ENCODE measurements at regions not wholly inside any gene's neighbourhood (a gene's known extent, or its start where the extent isn't known, plus 50 kb on each side); places are given as distances from the start of the nearest gene placed in this dataset.

- DNase-seq (ENCODE audit: low spot score) = no peak
- TF ChIP-seq, protein P1, sequence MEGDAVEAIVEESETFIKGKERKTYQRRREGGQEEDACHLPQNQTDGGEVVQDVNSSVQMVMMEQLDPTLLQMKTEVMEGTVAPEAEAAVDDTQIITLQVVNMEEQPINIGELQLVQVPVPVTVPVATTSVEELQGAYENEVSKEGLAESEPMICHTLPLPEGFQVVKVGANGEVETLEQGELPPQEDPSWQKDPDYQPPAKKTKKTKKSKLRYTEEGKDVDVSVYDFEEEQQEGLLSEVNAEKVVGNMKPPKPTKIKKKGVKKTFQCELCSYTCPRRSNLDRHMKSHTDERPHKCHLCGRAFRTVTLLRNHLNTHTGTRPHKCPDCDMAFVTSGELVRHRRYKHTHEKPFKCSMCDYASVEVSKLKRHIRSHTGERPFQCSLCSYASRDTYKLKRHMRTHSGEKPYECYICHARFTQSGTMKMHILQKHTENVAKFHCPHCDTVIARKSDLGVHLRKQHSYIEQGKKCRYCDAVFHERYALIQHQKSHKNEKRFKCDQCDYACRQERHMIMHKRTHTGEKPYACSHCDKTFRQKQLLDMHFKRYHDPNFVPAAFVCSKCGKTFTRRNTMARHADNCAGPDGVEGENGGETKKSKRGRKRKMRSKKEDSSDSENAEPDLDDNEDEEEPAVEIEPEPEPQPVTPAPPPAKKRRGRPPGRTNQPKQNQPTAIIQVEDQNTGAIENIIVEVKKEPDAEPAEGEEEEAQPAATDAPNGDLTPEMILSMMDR (IDR thresholded peaks at IDR 0.05; ENCODE audit: borderline replicate concordance, control extremely low read depth, extremely low read depth, insufficient read depth, missing control alignments) = no peak
- in situ Hi-C loops (cut with MboI; ENCODE audit: low sequenced_read_pairs, unreplicated experiment) = no loop called here
Measured at GRCh38 chr4:160969925-160970324, 1193.9 kb downstream of the FSTL5 start.

- TF ChIP-seq, protein P1 (IDR thresholded peaks at IDR 0.05; ENCODE audit: borderline replicate concordance, control extremely low read depth, extremely low read depth, insufficient read depth, missing control alignments) = no peak
- in situ Hi-C loops (cut with MboI; ENCODE audit: low sequenced_read_pairs, unreplicated experiment) = no loop called here
- no peak for DNase-seq (ENCODE audit: low spot score)
Measured at GRCh38 chr4:160980091-160980490, 1183.7 kb downstream of the FSTL5 start.

- DNase-seq (ENCODE audit: low spot score) = no peak
- TF ChIP-seq, protein P1 (IDR thresholded peaks at IDR 0.05; ENCODE audit: borderline replicate concordance, control extremely low read depth, extremely low read depth, insufficient read depth, missing control alignments) = no peak
- in situ Hi-C loops (cut with MboI; ENCODE audit: low sequenced_read_pairs, unreplicated experiment) = no loop called here
Measured at GRCh38 chr4:160981083-160981482, 1182.7 kb downstream of the FSTL5 start.

DNA sequence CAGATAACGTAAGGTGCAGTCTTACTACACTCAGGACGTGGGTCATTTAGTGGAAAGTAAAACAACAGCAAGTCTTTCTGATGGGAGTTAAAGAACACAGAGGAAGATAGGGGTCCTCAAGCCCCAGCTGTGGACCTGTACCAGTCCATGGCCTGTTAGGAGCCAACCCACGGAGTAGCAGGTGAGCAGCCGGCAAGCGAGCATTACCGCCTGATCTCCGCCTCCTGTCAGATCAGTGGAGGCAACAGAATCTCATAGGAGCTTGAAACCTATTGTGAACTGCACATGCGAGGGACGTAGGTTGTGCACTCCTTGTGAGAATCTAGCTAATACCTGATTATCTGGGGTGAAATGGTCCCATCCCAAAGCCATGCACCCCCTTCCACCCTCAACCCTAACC is 1180.8 kb downstream of the FSTL5 start:
- in situ Hi-C loops (cut with MboI; ENCODE audit: low sequenced_read_pairs, unreplicated experiment) = no loop called here
- TF ChIP-seq, protein P1 (IDR thresholded peaks at IDR 0.05; ENCODE audit: borderline replicate concordance, control extremely low read depth, extremely low read depth, insufficient read depth, missing control alignments) = no peak

DNA sequence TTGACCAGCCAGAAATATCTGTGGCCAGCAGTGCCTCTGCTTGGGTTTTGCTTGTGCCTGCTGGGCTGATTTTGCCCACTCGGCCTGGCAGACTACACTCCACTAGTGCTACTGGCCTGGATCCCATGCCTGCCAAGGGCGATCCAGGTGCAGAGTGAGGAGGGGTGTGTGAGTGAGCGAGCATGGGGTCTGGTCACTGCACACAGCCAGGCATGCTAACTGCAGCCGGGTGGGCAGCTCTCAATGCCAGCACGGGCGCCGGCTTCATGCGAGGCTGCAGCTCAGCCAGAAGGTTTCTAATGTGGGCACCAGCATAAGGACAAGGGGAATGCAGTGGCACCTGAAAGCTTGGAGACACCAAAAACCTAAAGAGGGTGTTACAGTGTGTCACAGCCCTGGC is 1161.4 kb downstream of the FSTL5 start:
- in situ Hi-C loops (cut with MboI; ENCODE audit: low sequenced_read_pairs, unreplicated experiment) = no loop called here
- TF ChIP-seq, protein P1 (IDR thresholded peaks at IDR 0.05; ENCODE audit: borderline replicate concordance, control extremely low read depth, extremely low read depth, insufficient read depth, missing control alignments) = no peak
- DNase-seq (ENCODE audit: low spot score) = no peak

More for the DNA sequence above, 1180.8 kb downstream of the FSTL5 start:
- no peak for DNase-seq (ENCODE audit: low spot score)

- TF ChIP-seq, protein P1 (IDR thresholded peaks at IDR 0.05; ENCODE audit: borderline replicate concordance, control extremely low read depth, extremely low read depth, insufficient read depth, missing control alignments) = no peak
Measured at GRCh38 chr4:161003418-161004057, 1160.3 kb downstream of the FSTL5 start.

More at GRCh38 chr4:161003418-161004057, 1160.3 kb downstream of the FSTL5 start:
- in situ Hi-C loops (cut with MboI; ENCODE audit: low sequenced_read_pairs, unreplicated experiment) = no loop called here
- no peak for DNase-seq (ENCODE audit: low spot score)

Data from GM13976 (cell line).